ENCODE measurements at regions not wholly inside any gene's neighbourhood (a gene's known extent, or its start where the extent isn't known, plus 50 kb on each side); places are given as distances from the start of the nearest gene placed in this dataset.
"Not testable (repeated sequence)": the region's sequence is repeated elsewhere in the genome, so short reads cannot be mapped to it uniquely, and the experiment has no call there.

- DNase-seq: no peak
These were observed 70.8 kb upstream of the HMGXB4 start for GRCh38 chr22:35186492-35186891.

GRCh38 chr22:35188930-35189329, 68.4 kb upstream of the HMGXB4 start:
- DNase-seq: not testable (repeated sequence)

DNA sequence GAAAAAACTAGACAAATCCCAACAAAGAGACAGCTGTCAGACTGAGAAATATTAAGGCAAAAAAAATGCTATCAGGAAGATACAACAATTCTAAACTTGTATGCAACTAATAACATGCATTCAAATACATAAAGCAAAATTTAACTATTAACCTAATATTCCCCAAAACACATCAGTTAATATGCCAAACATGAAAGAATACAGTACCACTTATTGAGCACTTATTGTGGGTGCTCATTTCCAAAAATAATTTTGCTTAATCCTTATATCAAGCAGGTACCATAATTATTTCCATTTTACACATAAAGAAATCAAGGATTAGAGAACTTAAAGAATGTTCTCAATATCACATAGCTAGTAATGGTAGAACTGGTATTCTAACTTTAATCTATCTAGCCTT, 67.7 kb upstream of the HMGXB4 start:
- DNase-seq: no peak

- no peak for DNase-seq
These were observed 65.9 kb upstream of the HMGXB4 start for GRCh38 chr22:35191412-35191811.

GRCh38 chr22:35192129-35192918, 65.0 kb upstream of the HMGXB4 start:
- DNase-seq: no peak

DNA sequence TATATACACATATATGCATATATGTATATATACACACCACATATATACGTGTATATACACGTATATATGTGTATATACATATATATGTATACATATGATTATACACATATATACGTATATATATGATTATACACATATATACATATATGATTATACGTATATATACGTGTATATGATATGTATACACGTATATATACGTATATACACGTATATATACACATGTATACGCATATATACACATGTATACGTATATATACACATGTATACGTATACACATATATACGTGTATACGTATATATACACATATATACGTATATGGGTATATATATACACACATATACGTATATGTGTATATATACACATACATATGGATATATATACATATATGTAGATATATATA, 62.1 kb upstream of the HMGXB4 start:
- no peak for DNase-seq

- no peak for DNase-seq
These were observed 61.5 kb upstream of the HMGXB4 start for GRCh38 chr22:35195821-35196220.

- no peak for DNase-seq
These were observed 60.2 kb upstream of the HMGXB4 start for GRCh38 chr22:35197071-35197470.

DNA sequence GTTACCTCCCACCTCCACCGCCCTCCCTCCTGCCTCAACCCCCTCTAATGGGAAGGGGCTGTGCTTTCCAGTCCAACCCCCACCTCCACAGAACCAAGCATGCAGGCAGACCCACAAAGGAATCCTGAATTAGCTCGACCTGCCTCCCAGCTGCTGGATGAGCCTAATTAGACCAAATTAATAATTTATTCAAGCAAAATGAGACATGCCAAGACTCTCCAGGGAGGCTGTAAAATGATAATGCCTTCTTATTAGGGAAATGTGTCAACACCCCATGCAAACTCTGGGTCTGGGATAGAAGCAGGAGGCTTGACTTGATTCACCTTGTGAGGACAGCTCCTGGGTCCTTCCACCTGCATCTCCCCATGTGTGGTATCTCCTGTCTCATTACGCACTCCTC, 59.4 kb upstream of the HMGXB4 start:
- no peak for DNase-seq

DNA sequence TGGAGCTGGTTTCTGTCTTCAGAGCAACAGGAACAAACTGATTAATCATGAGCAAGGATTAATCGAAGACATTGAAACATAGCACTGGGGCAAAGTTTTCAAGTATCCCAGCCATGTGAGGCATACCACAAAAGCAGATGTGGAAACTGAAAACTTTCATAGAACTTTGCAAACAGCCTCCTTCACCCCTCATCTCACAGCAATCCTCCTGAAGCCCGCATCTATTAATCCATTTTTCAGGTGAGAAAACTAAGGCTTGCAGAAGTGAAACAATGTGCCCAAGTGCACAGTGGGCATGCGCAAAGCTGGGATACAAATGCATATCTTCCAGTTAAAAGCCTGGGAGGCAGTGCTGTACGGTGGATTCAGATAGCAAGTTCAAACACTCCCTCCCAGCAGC, 58.6 kb upstream of the HMGXB4 start:
- DNase-seq: no peak

DNA sequence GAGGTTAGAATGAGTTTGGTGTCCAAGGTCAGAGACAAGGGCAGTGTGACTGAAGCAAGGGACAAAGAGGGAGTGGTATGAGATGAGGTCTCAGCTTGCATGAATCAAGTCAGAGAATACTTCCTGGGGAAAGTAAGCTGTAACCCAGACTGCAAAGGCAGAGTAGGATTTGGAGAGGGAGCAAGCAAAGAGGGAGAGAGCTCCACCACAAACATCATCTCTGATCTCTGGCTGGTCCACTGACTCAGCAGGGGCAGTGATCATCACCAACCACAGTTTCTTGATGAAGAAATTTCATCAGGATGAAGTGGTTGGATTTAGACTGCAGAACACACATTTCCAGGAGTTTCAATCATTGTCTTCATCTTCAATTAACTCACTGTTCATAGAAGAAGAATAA, 54.9 kb upstream of the HMGXB4 start:
- DNase-seq: no peak

DNA sequence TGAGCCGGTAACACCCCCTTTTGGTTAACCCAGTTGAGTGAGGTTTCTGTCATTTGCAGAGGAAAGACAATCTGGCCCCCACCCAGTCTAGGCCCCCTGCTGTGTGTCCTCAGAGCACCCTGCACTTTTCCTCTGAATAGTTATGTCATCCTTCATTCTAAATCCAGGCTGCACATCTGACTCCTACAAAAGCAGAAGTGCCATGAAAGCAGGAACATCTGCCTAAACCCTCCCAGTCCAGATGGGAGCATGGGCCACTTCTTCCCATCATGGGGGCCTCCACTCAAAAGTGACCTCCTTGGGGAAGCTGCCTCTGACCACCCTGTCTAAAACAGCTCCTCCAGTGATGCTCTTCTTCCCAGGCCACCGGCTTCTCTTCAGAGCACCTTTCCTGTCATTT, 53.7 kb upstream of the HMGXB4 start:
- no peak for DNase-seq

- no peak for DNase-seq
These were observed 52.2 kb upstream of the HMGXB4 start for GRCh38 chr22:35204807-35205775.

GRCh38 chr22:35205961-35206360, 51.3 kb upstream of the HMGXB4 start:
- DNase-seq: no peak

- no peak for DNase-seq
These were observed 50.4 kb upstream of the HMGXB4 start for GRCh38 chr22:35206889-35207288.
